Inferior parietal cortex (tissue), 1 donor: ENCODE measurements at regions not wholly inside any gene's neighbourhood (a gene's known extent, or its start where the extent isn't known, plus 50 kb on each side); places are given as distances from the start of the nearest gene placed in this dataset.

Experiments
- DNase-seq: peaks from one replicate; pipeline ENCODE4 v3.0.0-alpha.2; 2016; ENCODE audit errors: extremely low spot score

GRCh38 chr5:62985749-62986148 lies 407.1 kb downstream of the LRRC70 start:
- no peak for DNase-seq

- DNase-seq = no peak
Measured at GRCh38 chr5:62982348-62982747, 403.7 kb downstream of the LRRC70 start.

- DNase-seq = no peak
Measured at GRCh38 chr5:62980884-62981283, 402.3 kb downstream of the LRRC70 start.

- no peak for DNase-seq
Measured at GRCh38 chr5:62979472-62979871, 400.9 kb downstream of the LRRC70 start.

- DNase-seq = no peak
Measured at GRCh38 chr5:62977661-62978060, 399.0 kb downstream of the LRRC70 start.

- DNase-seq = no peak
Measured at GRCh38 chr5:62974623-62975022, 396.0 kb downstream of the LRRC70 start.

- DNase-seq = no peak
Measured at GRCh38 chr5:62969409-62970120, 390.9 kb downstream of the LRRC70 start.

GRCh38 chr5:62964428-62964827 lies 385.8 kb downstream of the LRRC70 start:
- DNase-seq = no peak

GRCh38 chr5:62960781-62961180 lies 382.2 kb downstream of the LRRC70 start:
- DNase-seq = no peak

- no peak for DNase-seq
Measured at GRCh38 chr5:62956597-62956996, 378.0 kb downstream of the LRRC70 start.

- DNase-seq = no peak
Measured at GRCh38 chr5:62954578-62954977, 376.0 kb downstream of the LRRC70 start.

- DNase-seq = no peak
Measured at GRCh38 chr5:62948301-62948700, 369.7 kb downstream of the LRRC70 start.

- no peak for DNase-seq
Measured at GRCh38 chr5:62942384-62942783, 363.8 kb downstream of the LRRC70 start.

GRCh38 chr5:62938927-62939326 lies 360.3 kb downstream of the LRRC70 start:
- DNase-seq = no peak

GRCh38 chr5:62937661-62938558 lies 359.3 kb downstream of the LRRC70 start:
- no peak for DNase-seq

- no peak for DNase-seq
Measured at GRCh38 chr5:62935660-62936059, 357.0 kb downstream of the LRRC70 start.

- DNase-seq = no peak
Measured at GRCh38 chr5:62934319-62934718, 355.7 kb downstream of the LRRC70 start.

GRCh38 chr5:62933261-62933660 lies 354.6 kb downstream of the LRRC70 start:
- DNase-seq = no peak

- no peak for DNase-seq
Measured at GRCh38 chr5:62931153-62931950, 352.7 kb downstream of the LRRC70 start.

- no peak for DNase-seq
Measured at GRCh38 chr5:62922191-62922590, 343.6 kb downstream of the LRRC70 start.

- DNase-seq = no peak
Measured at GRCh38 chr5:62920856-62921255, 342.2 kb downstream of the LRRC70 start.

GRCh38 chr5:62909326-62909725 lies 330.7 kb downstream of the LRRC70 start:
- DNase-seq = no peak
